ENCODE measurements at regions not wholly inside any gene's neighbourhood (a gene's known extent, or its start where the extent isn't known, plus 50 kb on each side); places are given as distances from the start of the nearest gene placed in this dataset.

DNA sequence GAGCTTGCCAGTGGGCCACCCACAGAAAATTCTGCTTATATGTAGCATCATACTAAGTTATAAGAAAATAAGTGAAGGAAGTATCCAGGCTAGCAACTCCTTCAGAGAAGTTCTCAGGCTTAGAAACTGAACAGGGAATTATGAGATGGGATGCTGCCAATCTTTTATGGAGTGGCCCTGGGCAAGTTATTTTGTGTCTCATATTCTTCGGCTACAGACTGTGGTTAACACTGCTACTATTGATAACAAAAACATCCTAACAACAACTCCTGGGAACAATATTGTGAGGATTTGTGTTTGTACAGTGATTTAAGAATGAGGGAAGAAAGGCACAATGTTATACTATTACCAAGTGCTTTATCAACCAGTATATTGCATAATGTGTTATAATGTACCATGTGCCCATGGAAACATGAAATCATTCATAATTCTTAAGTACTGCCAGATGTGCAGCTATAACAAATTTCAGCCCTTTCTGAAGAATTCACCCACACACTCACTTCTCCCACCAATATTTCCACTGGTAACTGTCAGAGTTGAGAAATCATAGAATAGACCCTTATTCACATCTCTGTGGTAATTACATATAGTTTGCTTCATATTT is 113.3 kb upstream of the SOX5 start:
- TF ChIP-seq, protein P1, sequence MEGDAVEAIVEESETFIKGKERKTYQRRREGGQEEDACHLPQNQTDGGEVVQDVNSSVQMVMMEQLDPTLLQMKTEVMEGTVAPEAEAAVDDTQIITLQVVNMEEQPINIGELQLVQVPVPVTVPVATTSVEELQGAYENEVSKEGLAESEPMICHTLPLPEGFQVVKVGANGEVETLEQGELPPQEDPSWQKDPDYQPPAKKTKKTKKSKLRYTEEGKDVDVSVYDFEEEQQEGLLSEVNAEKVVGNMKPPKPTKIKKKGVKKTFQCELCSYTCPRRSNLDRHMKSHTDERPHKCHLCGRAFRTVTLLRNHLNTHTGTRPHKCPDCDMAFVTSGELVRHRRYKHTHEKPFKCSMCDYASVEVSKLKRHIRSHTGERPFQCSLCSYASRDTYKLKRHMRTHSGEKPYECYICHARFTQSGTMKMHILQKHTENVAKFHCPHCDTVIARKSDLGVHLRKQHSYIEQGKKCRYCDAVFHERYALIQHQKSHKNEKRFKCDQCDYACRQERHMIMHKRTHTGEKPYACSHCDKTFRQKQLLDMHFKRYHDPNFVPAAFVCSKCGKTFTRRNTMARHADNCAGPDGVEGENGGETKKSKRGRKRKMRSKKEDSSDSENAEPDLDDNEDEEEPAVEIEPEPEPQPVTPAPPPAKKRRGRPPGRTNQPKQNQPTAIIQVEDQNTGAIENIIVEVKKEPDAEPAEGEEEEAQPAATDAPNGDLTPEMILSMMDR (IDR thresholded peaks at IDR 0.05), result no peak
- no peak for TF ChIP-seq POLR2A (IDR thresholded peaks at IDR 0.05)
- peak in 1 of 2 donors; percentile 24 for TF ChIP-seq EP300 (IDR thresholded peaks at IDR 0.05)
